ENCODE measurements at regions not wholly inside any gene's neighbourhood (a gene's known extent, or its start where the extent isn't known, plus 50 kb on each side); places are given as distances from the start of the nearest gene placed in this dataset.

GRCh38 chr1:96048572-96049212 lies 672.9 kb upstream of the PTBP2 start:
- TF ChIP-seq CTCF (IDR thresholded peaks at IDR 0.05) (no peak), POLR2A (IDR thresholded peaks at IDR 0.05) (no peak)
